ENCODE measurements at regions not wholly inside any gene's neighbourhood (a gene's known extent, or its start where the extent isn't known, plus 50 kb on each side); places are given as distances from the start of the nearest gene placed in this dataset.

DNA sequence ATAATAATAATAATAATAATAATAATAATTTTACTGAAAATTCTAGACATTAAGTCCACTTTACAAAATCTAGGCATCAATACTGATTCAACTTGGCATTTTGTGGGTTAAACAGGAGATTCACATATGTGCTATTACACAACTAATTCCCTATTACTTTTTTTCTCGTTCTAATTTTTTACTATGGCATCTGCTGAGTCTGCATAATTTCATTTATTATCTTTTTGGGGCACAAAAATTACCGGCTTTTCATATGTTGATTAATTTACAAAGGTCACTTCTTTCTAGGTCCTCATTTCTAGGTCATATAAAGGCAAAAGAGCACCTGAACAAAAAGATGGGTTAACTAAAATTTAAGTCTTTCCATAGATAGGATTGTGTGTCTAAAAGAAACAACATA, 1357.8 kb upstream of the ADGRB3 start:
- TF ChIP-seq ZNF777 (tag by site-specific recombination; IDR thresholded peaks at IDR 0.05; ENCODE audit: borderline replicate concordance) = no peak
- TF ChIP-seq, protein P1, sequence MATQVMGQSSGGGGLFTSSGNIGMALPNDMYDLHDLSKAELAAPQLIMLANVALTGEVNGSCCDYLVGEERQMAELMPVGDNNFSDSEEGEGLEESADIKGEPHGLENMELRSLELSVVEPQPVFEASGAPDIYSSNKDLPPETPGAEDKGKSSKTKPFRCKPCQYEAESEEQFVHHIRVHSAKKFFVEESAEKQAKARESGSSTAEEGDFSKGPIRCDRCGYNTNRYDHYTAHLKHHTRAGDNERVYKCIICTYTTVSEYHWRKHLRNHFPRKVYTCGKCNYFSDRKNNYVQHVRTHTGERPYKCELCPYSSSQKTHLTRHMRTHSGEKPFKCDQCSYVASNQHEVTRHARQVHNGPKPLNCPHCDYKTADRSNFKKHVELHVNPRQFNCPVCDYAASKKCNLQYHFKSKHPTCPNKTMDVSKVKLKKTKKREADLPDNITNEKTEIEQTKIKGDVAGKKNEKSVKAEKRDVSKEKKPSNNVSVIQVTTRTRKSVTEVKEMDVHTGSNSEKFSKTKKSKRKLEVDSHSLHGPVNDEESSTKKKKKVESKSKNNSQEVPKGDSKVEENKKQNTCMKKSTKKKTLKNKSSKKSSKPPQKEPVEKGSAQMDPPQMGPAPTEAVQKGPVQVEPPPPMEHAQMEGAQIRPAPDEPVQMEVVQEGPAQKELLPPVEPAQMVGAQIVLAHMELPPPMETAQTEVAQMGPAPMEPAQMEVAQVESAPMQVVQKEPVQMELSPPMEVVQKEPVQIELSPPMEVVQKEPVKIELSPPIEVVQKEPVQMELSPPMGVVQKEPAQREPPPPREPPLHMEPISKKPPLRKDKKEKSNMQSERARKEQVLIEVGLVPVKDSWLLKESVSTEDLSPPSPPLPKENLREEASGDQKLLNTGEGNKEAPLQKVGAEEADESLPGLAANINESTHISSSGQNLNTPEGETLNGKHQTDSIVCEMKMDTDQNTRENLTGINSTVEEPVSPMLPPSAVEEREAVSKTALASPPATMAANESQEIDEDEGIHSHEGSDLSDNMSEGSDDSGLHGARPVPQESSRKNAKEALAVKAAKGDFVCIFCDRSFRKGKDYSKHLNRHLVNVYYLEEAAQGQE (tag by site-specific recombination; IDR thresholded peaks at IDR 0.05) = no peak
- no peak for TF ChIP-seq ZNF555 (tag by site-specific recombination; conservative IDR thresholded peaks at IDR 0.05)
- no peak for TF ChIP-seq ZNF37A (tag by site-specific recombination; IDR thresholded peaks at IDR 0.05)
- TF ChIP-seq, protein P2, sequence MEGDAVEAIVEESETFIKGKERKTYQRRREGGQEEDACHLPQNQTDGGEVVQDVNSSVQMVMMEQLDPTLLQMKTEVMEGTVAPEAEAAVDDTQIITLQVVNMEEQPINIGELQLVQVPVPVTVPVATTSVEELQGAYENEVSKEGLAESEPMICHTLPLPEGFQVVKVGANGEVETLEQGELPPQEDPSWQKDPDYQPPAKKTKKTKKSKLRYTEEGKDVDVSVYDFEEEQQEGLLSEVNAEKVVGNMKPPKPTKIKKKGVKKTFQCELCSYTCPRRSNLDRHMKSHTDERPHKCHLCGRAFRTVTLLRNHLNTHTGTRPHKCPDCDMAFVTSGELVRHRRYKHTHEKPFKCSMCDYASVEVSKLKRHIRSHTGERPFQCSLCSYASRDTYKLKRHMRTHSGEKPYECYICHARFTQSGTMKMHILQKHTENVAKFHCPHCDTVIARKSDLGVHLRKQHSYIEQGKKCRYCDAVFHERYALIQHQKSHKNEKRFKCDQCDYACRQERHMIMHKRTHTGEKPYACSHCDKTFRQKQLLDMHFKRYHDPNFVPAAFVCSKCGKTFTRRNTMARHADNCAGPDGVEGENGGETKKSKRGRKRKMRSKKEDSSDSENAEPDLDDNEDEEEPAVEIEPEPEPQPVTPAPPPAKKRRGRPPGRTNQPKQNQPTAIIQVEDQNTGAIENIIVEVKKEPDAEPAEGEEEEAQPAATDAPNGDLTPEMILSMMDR (tag by site-specific recombination; IDR thresholded peaks at IDR 0.05) = no peak
- TF ChIP-seq, protein P3, sequence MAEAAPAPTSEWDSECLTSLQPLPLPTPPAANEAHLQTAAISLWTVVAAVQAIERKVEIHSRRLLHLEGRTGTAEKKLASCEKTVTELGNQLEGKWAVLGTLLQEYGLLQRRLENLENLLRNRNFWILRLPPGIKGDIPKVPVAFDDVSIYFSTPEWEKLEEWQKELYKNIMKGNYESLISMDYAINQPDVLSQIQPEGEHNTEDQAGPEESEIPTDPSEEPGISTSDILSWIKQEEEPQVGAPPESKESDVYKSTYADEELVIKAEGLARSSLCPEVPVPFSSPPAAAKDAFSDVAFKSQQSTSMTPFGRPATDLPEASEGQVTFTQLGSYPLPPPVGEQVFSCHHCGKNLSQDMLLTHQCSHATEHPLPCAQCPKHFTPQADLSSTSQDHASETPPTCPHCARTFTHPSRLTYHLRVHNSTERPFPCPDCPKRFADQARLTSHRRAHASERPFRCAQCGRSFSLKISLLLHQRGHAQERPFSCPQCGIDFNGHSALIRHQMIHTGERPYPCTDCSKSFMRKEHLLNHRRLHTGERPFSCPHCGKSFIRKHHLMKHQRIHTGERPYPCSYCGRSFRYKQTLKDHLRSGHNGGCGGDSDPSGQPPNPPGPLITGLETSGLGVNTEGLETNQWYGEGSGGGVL (tag by site-specific recombination; IDR thresholded peaks at IDR 0.05) = no peak
- TF ChIP-seq, protein P4, sequence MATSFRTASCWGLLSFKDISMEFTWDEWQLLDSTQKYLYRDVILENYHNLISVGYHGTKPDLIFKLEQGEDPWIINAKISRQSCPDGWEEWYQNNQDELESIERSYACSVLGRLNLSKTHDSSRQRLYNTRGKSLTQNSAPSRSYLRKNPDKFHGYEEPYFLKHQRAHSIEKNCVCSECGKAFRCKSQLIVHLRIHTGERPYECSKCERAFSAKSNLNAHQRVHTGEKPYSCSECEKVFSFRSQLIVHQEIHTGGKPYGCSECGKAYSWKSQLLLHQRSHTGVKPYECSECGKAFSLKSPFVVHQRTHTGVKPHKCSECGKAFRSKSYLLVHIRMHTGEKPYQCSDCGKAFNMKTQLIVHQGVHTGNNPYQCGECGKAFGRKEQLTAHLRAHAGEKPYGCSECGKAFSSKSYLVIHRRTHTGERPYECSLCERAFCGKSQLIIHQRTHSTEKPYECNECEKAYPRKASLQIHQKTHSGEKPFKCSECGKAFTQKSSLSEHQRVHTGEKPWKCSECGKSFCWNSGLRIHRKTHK (tag by site-specific recombination; IDR thresholded peaks at IDR 0.05) = no peak
- TF ChIP-seq MZF1 (tag by site-specific recombination; IDR thresholded peaks at IDR 0.05; ENCODE audit: borderline replicate concordance) = no peak
- TF ChIP-seq GLI4 (tag by site-specific recombination; IDR thresholded peaks at IDR 0.05) = no peak

All from HEK293 (cell line).